Gastroesophageal sphincter (tissue), 4 donors: ENCODE measurements at regions not wholly inside any gene's neighbourhood (a gene's known extent, or its start where the extent isn't known, plus 50 kb on each side); places are given as distances from the start of the nearest gene placed in this dataset.

Experiments used
- ATAC-seq: fragments of 150-250 bp; one replicate; pipeline ENCODE4 v1.9.1; 2016; ENCODE audit warnings: mild to moderate bottlenecking, moderate library complexity
- H3K27ac ChIP-seq, 4 donors: fragments of 200-600 bp; sonication (generic) in 3 of 4; 1 replicate in 3 of 4; 2 replicates in 1 of 4; pipeline ENCODE4 v1.5.1; 2016 to 2019
- H3K27me3 ChIP-seq: fragments of 200-600 bp; sonication (generic); one replicate; pipeline ENCODE4 v1.5.1; 2019
- H3K36me3 ChIP-seq, 2 donors: fragments of 200-600 bp; sonication (generic); one replicate each; pipeline ENCODE4 v1.5.1; 2019; ENCODE audit warnings: control low read depth in 1 of 2
- H3K4me1 ChIP-seq, 3 donors: fragments of 200-600 bp; sonication (generic); 1 replicate in 2 of 3; 2 replicates in 1 of 3; pipeline ENCODE4 v1.5.1; 2016 to 2019; ENCODE audit warnings: control low read depth in 2 of 3
- H3K4me3 ChIP-seq, 2 donors: fragments of 200-600 bp; sonication (generic); one replicate each; pipeline ENCODE4 v1.5.1; 2019; ENCODE audit warnings: mild to moderate bottlenecking in 1 of 2, moderate library complexity in 1 of 2
- H3K9me3 ChIP-seq, 3 donors: fragments of 200-600 bp; sonication (generic); one replicate each; pipeline ENCODE4 v1.5.1; 2017 to 2019; ENCODE audit warnings: control low read depth in 2 of 3
- CTCF ChIP-seq, 4 experiments: fragments of 200-600 bp in 2 of 4; fragments of 450-650 bp in 2 of 4; sonication (generic) in 1 of 4; IDR thresholded peaks; one replicate each; pipeline ENCODE4 v1.5.1; 2017 to 2019; ENCODE audit warnings: antibody characterized with exemption in 4 of 4, mild to moderate bottlenecking in 2 of 4, moderate library complexity in 2 of 4
- EP300 ChIP-seq: sonication (generic); formaldehyde crosslinking; IDR thresholded peaks from one replicate; pipeline ENCODE4 v1.6.1; 2017; ENCODE audit warnings: antibody characterized with exemption, mild to moderate bottlenecking
- POLR2A ChIP-seq, 2 donors: fragments of 450-650 bp; IDR thresholded peaks; one replicate each; pipeline ENCODE4 v1.6.1; 2017; ENCODE audit warnings: antibody characterized with exemption in 2 of 2, mild to moderate bottlenecking in 2 of 2, moderate library complexity in 1 of 2
- POLR2AphosphoS5 ChIP-seq: sonication (generic); formaldehyde crosslinking; IDR thresholded peaks from one replicate; pipeline ENCODE4 v1.6.1; 2017; ENCODE audit warnings: antibody characterized with exemption
- WGBS, 2 donors: methylation state at CpG; one replicate each; pipeline ENCODE4 v1.1.5; 2018; ENCODE audit warnings: low coverage in 1 of 2; 5-methylcytosine and 5-hydroxymethylcytosine counted together

- H3K4me1 ChIP-seq, result no peaks in the 10 kb centered on the region
- no peak overlapping the region for H3K27ac ChIP-seq
- no peaks in the 10 kb centered on the region for H3K27me3 ChIP-seq
- H3K4me3 ChIP-seq, result no peak overlapping the region
- no peaks in the 10 kb centered on the region for H3K9me3 ChIP-seq
- H3K36me3 ChIP-seq, result no peaks in the 10 kb centered on the region
- ATAC-seq, result no peak
- TF ChIP-seq POLR2AphosphoS5, result no peak
- no peak for TF ChIP-seq EP300
- no peak for TF ChIP-seq POLR2A (IDR thresholded peaks at IDR 0.05)
- no peak for TF ChIP-seq CTCF (IDR thresholded peaks at IDR 0.05)
- WGBS, 2 donors, result 69 to 70% methylated on average over 3 to 5 of the region's 5 CpGs
These were observed 428.1 kb downstream of the PYDC2 start for GRCh38 chr3:191889106-191889505.

GRCh38 chr3:191889756-191890155, 428.8 kb downstream of the PYDC2 start:
- WGBS, 2 donors, result 33 to 40% methylated on average over 1 of the region's 1 CpG
- no peak overlapping the region for H3K4me3 ChIP-seq
- H3K27ac ChIP-seq, result no peak overlapping the region
- no peaks in the 10 kb centered on the region for H3K9me3 ChIP-seq
- TF ChIP-seq EP300, result no peak
- no peaks in the 10 kb centered on the region for H3K27me3 ChIP-seq
- ATAC-seq, result no peak
- H3K4me1 ChIP-seq, result no peaks in the 10 kb centered on the region
- no peaks in the 10 kb centered on the region for H3K36me3 ChIP-seq

- Histone ChIP-seq H3K36me3 (no peaks in the 10 kb centered on the region), H3K4me1 (no peaks in the 10 kb centered on the region), H3K4me3 (no peak overlapping the region), H3K27ac (no peak overlapping the region), H3K27me3 (no peaks in the 10 kb centered on the region), H3K9me3 (no peaks in the 10 kb centered on the region)
- TF ChIP-seq CTCF (IDR thresholded peaks at IDR 0.05) (no peak), POLR2A (IDR thresholded peaks at IDR 0.05) (no peak), EP300 (no peak), POLR2AphosphoS5 (no peak)
- ATAC-seq, result no peak
- 43 to 45% methylated on average over 1 of the region's 1 CpG for WGBS, 2 donors
These were observed 433.4 kb downstream of the PYDC2 start for GRCh38 chr3:191894406-191894805.

- no peak for ATAC-seq
- no peak overlapping the region for H3K27ac ChIP-seq
- WGBS, 2 donors, result 67 to 70% methylated on average over 1 to 2 of the region's 2 CpGs
- H3K36me3 ChIP-seq, result no peaks in the 10 kb centered on the region
- H3K4me3 ChIP-seq, result no peak overlapping the region
- TF ChIP-seq CTCF (IDR thresholded peaks at IDR 0.05) (no peak), POLR2A (IDR thresholded peaks at IDR 0.05) (no peak), POLR2AphosphoS5 (no peak)
- no peaks in the 10 kb centered on the region for H3K27me3 ChIP-seq
- H3K9me3 ChIP-seq, result no peaks in the 10 kb centered on the region
- no peaks in the 10 kb centered on the region for H3K4me1 ChIP-seq
These were observed 440.8 kb downstream of the PYDC2 start for GRCh38 chr3:191901741-191902140.

GRCh38 chr3:191912616-191913204, 451.7 kb downstream of the PYDC2 start:
- 81 to 82% methylated on average over 10 to 11 of the region's 11 CpGs for WGBS, 2 donors
- no peak overlapping the region for H3K27ac ChIP-seq
- ATAC-seq, result no peak
- H3K4me1 ChIP-seq, result no peaks in the 10 kb centered on the region
- H3K36me3 ChIP-seq, result no peaks in the 10 kb centered on the region
- H3K27me3 ChIP-seq, result no peaks in the 10 kb centered on the region
- TF ChIP-seq POLR2AphosphoS5, result no peak
- no peak for TF ChIP-seq CTCF (IDR thresholded peaks at IDR 0.05)
- TF ChIP-seq EP300, result no peak
- no peak for TF ChIP-seq POLR2A (IDR thresholded peaks at IDR 0.05)
- no peak overlapping the region for H3K4me3 ChIP-seq
- H3K9me3 ChIP-seq, result no peaks in the 10 kb centered on the region
